DND-41 (cell line): ENCODE measurements at regions not wholly inside any gene's neighbourhood (a gene's known extent, or its start where the extent isn't known, plus 50 kb on each side); places are given as distances from the start of the nearest gene placed in this dataset.

Experiments used
- ATAC-seq: fragments of 200-7000 bp; cut with Tn5 transposase; 3 replicates; pipeline ENCODE4 v1.9.1; 2021; ENCODE audit warnings: low read depth; ENCODE audit not compliant: insufficient read depth
- DNase-seq: peaks from one replicate; pipeline ENCODE4 v3.0.0-alpha.2; 2020
- H2AFZ ChIP-seq: 2 replicates; pipeline ENCODE4 v1.6.0; 2012; ENCODE audit warnings: low read depth, low read length
- H3K27ac ChIP-seq: 2 replicates; pipeline ENCODE4 v1.5.1; 2012; ENCODE audit warnings: low read length, inconsistent platforms
- H3K27me3 ChIP-seq: fragments of 200-600 bp; sonication (generic); 2 replicates; pipeline ENCODE4 v1.6.0; 2012; ENCODE audit warnings: low read length, mild to moderate bottlenecking, inconsistent platforms; ENCODE audit not compliant: insufficient read depth, poor library complexity
- H3K36me3 ChIP-seq: 2 replicates; pipeline ENCODE4 v1.5.1; 2012; ENCODE audit warnings: low read length, inconsistent platforms; ENCODE audit not compliant: insufficient read depth
- H3K4me1 ChIP-seq: 2 replicates; pipeline ENCODE4 v1.5.1; 2012; ENCODE audit warnings: mild to moderate bottlenecking, low read length; ENCODE audit not compliant: insufficient read depth
- H3K4me2 ChIP-seq: 2 replicates; pipeline ENCODE4 v1.6.0; 2012; ENCODE audit warnings: mild to moderate bottlenecking, moderate library complexity, low read length, inconsistent platforms; ENCODE audit not compliant: insufficient read depth
- H3K4me3 ChIP-seq, 2 experiments: fragments of 200-600 bp in 1 of 2; shearing (Covaris generic) in 1 of 2; 2 replicates each; pipeline ENCODE4 v1.5.1; 2012 to 2016; ENCODE audit warnings: inconsistent platforms in 2 of 2, low read length in 2 of 2, mild to moderate bottlenecking in 2 of 2, low read depth in 1 of 2, moderate library complexity in 1 of 2
- H3K79me2 ChIP-seq: 2 replicates; pipeline ENCODE4 v1.6.0; 2012; ENCODE audit warnings: low read length, inconsistent platforms; ENCODE audit not compliant: insufficient read depth
- H3K9ac ChIP-seq: 2 replicates; pipeline ENCODE4 v1.6.0; 2012; ENCODE audit warnings: low read depth, mild to moderate bottlenecking, inconsistent platforms, low read length, moderate library complexity
- H3K9me3 ChIP-seq: 2 replicates; pipeline ENCODE4 v1.5.1; 2012; ENCODE audit warnings: low read length, moderate library complexity, mild to moderate bottlenecking, inconsistent platforms; ENCODE audit not compliant: insufficient read depth, severe bottlenecking
- H4K20me1 ChIP-seq: 2 replicates; pipeline ENCODE4 v1.6.0; 2012; ENCODE audit warnings: low read length; ENCODE audit not compliant: insufficient read depth
- EZH2 ChIP-seq: IDR thresholded peaks from 3 replicates; pipeline ENCODE4 v1.6.1; 2012; ENCODE audit warnings: borderline replicate concordance, low read depth, mild to moderate bottlenecking, moderate library complexity, low read length, inconsistent platforms; ENCODE audit not compliant: severe bottlenecking
- TF ChIP-seq, protein P1 (sequence below): IDR thresholded peaks from 2 replicates; pipeline ENCODE4 v1.5.1; 2012; ENCODE audit warnings: borderline replicate concordance, low read length, moderate library complexity, mild to moderate bottlenecking; ENCODE audit not compliant: poor library complexity, severe bottlenecking; ENCODE audit errors: extremely low read depth

DNA sequence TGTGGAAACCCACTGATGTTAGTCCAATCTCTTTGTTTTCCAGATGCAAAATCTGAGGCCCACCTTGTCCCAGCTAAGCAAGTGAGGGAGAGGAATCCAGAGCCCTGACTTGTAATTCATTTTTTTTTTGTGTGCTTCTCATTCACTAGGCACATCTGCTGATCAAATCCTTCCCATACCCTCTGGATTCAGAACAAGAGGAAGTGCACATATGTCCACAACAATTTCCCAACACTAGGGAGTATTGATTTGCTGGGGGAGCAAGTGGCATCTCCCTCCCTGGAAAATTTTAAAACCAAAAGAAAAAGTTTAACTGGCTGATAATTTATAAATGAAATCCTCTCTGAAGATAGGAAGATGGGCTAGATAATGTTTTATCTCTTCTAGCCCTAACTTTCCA, 94.6 kb upstream of the RFC3 start:
- no peaks in the 10 kb centered on the region for H3K4me1 ChIP-seq
- TF ChIP-seq EZH2: no peak
- TF ChIP-seq, protein P1, sequence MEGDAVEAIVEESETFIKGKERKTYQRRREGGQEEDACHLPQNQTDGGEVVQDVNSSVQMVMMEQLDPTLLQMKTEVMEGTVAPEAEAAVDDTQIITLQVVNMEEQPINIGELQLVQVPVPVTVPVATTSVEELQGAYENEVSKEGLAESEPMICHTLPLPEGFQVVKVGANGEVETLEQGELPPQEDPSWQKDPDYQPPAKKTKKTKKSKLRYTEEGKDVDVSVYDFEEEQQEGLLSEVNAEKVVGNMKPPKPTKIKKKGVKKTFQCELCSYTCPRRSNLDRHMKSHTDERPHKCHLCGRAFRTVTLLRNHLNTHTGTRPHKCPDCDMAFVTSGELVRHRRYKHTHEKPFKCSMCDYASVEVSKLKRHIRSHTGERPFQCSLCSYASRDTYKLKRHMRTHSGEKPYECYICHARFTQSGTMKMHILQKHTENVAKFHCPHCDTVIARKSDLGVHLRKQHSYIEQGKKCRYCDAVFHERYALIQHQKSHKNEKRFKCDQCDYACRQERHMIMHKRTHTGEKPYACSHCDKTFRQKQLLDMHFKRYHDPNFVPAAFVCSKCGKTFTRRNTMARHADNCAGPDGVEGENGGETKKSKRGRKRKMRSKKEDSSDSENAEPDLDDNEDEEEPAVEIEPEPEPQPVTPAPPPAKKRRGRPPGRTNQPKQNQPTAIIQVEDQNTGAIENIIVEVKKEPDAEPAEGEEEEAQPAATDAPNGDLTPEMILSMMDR: no peak
- no peak overlapping the region for H3K9ac ChIP-seq
- no peak overlapping the region for H2AFZ ChIP-seq
- H3K79me2 ChIP-seq: no peaks in the 10 kb centered on the region
- no peaks in the 10 kb centered on the region for H3K36me3 ChIP-seq
- ATAC-seq: no peak
- H3K27me3 ChIP-seq: no peaks in the 10 kb centered on the region
- no peak for DNase-seq
- no peaks in the 10 kb centered on the region for H4K20me1 ChIP-seq
- H3K27ac ChIP-seq: no peak overlapping the region
- no peak overlapping the region for H3K4me2 ChIP-seq
- no peak overlapping the region for H3K4me3 ChIP-seq
- no peaks in the 10 kb centered on the region for H3K9me3 ChIP-seq

DNA sequence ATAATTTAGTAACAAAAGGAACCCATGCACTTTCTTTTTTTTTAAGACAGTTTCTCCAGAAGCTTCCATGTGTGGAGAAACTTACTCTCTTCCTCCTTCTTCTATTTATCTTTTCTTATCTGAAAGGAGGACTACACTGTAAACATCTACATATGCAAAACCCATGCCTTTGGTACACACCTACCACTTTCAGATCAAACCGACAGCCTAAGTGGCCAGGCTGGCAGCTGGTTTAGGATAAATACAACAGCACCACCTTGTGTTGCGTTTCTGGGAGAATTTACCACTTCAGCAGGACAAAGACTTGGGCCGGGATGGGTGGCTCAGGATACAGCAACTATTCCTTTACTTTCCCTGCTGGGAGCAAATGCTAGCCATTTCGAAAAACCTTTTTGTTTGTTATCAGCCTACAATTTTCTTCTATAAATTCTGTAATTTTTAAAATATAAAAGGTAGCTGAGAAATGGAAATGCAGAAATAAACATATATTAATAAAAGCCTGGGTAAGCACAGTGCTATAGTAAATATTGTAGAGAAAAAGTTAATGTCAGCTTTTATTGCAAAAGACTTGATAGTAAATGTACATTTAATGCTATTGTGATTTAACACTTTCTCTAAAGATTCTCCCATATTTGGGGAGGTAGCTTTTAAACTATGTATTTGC, 94.0 kb upstream of the RFC3 start:
- H3K27ac ChIP-seq: no peak overlapping the region
- H3K4me2 ChIP-seq: no peak overlapping the region
- H3K9ac ChIP-seq: no peak overlapping the region

DNA sequence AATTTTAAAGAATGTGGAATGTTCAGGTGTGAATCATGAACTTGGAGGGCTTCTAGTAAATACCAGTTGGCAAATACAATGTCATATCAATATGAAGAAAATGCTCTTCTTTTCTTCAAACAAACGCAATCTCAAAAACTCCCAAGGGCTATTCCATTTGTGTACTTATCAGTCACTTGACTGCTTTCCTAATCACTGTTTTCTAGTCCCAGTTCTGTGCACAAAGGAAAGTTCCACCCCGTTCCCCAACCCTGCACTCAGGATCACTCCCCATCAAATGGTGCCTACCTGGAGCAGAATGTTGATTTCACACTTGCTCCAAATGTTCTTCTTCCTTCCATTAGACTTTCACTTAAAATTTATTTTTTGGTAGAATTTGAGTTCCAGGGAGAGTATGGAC, 92.6 kb upstream of the RFC3 start:
- Histone ChIP-seq H3K4me3 (no peak overlapping the region), H3K27ac (no peak overlapping the region), H3K9me3 (no peaks in the 10 kb centered on the region), H3K79me2 (no peaks in the 10 kb centered on the region), H3K4me2 (no peak overlapping the region), H3K36me3 (no peaks in the 10 kb centered on the region), H2AFZ (no peak overlapping the region), H3K27me3 (no peaks in the 10 kb centered on the region), H4K20me1 (no peaks in the 10 kb centered on the region), H3K9ac (no peak overlapping the region), H3K4me1 (no peaks in the 10 kb centered on the region)
- TF ChIP-seq, protein P1: no peak
- TF ChIP-seq EZH2: no peak
- no peak for DNase-seq
- ATAC-seq: no peak

More for the DNA sequence above, 94.0 kb upstream of the RFC3 start:
- Histone ChIP-seq H3K4me3 (no peak overlapping the region), H3K4me1 (no peaks in the 10 kb centered on the region), H4K20me1 (no peaks in the 10 kb centered on the region), H3K36me3 (no peaks in the 10 kb centered on the region), H3K79me2 (no peaks in the 10 kb centered on the region), H3K9me3 (no peaks in the 10 kb centered on the region), H3K27me3 (no peaks in the 10 kb centered on the region), H2AFZ (no peak overlapping the region)
- peak; percentile 60 for DNase-seq
- TF ChIP-seq, protein P1: peak; percentile 68
- no peak for TF ChIP-seq EZH2
- ATAC-seq: peak; percentile 91
